NCI-H510A (cell line): ENCODE measurements at regions not wholly inside any gene's neighbourhood (a gene's known extent, or its start where the extent isn't known, plus 50 kb on each side); places are given as distances from the start of the nearest gene placed in this dataset.
"Not testable (repeated sequence)": the region's sequence is repeated elsewhere in the genome, so short reads cannot be mapped to it uniquely, and the experiment has no call there.

Experiments used
- DNase-seq: peaks from one replicate; lab custom pipeline; 2025; lab: John Stamatoyannopoulos, UW

- no peak for DNase-seq
Measured at GRCh38 chr11:97751952-97752351, 1268.8 kb upstream of the CNTN5 start.

- no peak for DNase-seq
Measured at GRCh38 chr11:97754976-97755375, 1265.8 kb upstream of the CNTN5 start.

- DNase-seq, result no peak
Measured at GRCh38 chr11:97756571-97757335, 1264.0 kb upstream of the CNTN5 start.

GRCh38 chr11:97761175-97761574 lies 1259.6 kb upstream of the CNTN5 start:
- DNase-seq, result no peak

GRCh38 chr11:97764193-97764592 lies 1256.6 kb upstream of the CNTN5 start:
- DNase-seq, result no peak

GRCh38 chr11:97764605-97765004 lies 1256.1 kb upstream of the CNTN5 start:
- no peak for DNase-seq

- no peak for DNase-seq
Measured at GRCh38 chr11:97770570-97770969, 1250.2 kb upstream of the CNTN5 start.

- DNase-seq, result no peak
Measured at GRCh38 chr11:97772705-97773104, 1248.0 kb upstream of the CNTN5 start.

GRCh38 chr11:97784388-97784787 lies 1236.4 kb upstream of the CNTN5 start:
- not testable (repeated sequence) for DNase-seq

GRCh38 chr11:97786961-97787360 lies 1233.8 kb upstream of the CNTN5 start:
- DNase-seq, result no peak

- no peak for DNase-seq
Measured at GRCh38 chr11:97794876-97795275, 1225.9 kb upstream of the CNTN5 start.

- no peak for DNase-seq
Measured at GRCh38 chr11:97800891-97801290, 1219.9 kb upstream of the CNTN5 start.

- no peak for DNase-seq
Measured at GRCh38 chr11:97814325-97814959, 1206.3 kb upstream of the CNTN5 start.

GRCh38 chr11:97815667-97816066 lies 1205.1 kb upstream of the CNTN5 start:
- DNase-seq, result no peak

- no peak for DNase-seq
Measured at GRCh38 chr11:97832451-97832850, 1188.3 kb upstream of the CNTN5 start.

- DNase-seq, result no peak
Measured at GRCh38 chr11:97833412-97833811, 1187.3 kb upstream of the CNTN5 start.

- DNase-seq, result no peak
Measured at GRCh38 chr11:97844016-97844415, 1176.7 kb upstream of the CNTN5 start.

GRCh38 chr11:97847730-97848129 lies 1173.0 kb upstream of the CNTN5 start:
- no peak for DNase-seq

GRCh38 chr11:97850701-97851100 lies 1170.0 kb upstream of the CNTN5 start:
- no peak for DNase-seq

GRCh38 chr11:97854357-97854756 lies 1166.4 kb upstream of the CNTN5 start:
- no peak for DNase-seq

- DNase-seq, result no peak
Measured at GRCh38 chr11:97854877-97855276, 1165.9 kb upstream of the CNTN5 start.

GRCh38 chr11:97856666-97857065 lies 1164.1 kb upstream of the CNTN5 start:
- no peak for DNase-seq

- no peak for DNase-seq
Measured at GRCh38 chr11:97860237-97860636, 1160.5 kb upstream of the CNTN5 start.

GRCh38 chr11:97862021-97862420 lies 1158.7 kb upstream of the CNTN5 start:
- DNase-seq, result no peak
